ENCODE measurements at regions not wholly inside any gene's neighbourhood (a gene's known extent, or its start where the extent isn't known, plus 50 kb on each side); places are given as distances from the start of the nearest gene placed in this dataset.

DNA sequence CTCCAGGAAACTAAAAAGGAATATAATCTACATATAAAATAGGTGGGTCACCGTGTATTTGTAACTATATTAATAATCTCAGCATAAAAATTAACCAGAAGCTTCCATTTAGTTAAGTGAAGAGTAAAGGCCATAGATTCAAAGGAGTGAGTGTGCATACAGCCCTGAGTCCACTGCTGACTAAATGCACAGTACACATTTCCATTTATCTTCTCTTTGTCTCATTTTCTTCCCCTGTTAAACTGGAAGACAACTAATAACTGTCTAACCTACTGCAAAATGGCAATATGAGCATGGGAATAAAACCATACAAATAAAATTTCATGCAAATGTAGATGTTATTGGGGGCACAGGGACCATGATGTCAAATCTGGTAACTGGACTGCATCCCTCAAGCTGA is 59.9 kb upstream of the DAB2 start:
- no peak for TF ChIP-seq FOXA1 (IDR thresholded peaks at IDR 0.05)
- TF ChIP-seq FOXK2 (IDR thresholded peaks at IDR 0.05), result no peak
- no peak for TF ChIP-seq NFRKB (IDR thresholded peaks at IDR 0.05)
- no peak for TF ChIP-seq BHLHE40 (IDR thresholded peaks at IDR 0.05; ENCODE audit: borderline replicate concordance)
- no peak for TF ChIP-seq FOXM1 (IDR thresholded peaks at IDR 0.05; ENCODE audit: borderline replicate concordance)
- TF ChIP-seq ZNF384 (IDR thresholded peaks at IDR 0.05), result no peak
- TF ChIP-seq HDGF (IDR thresholded peaks at IDR 0.05; ENCODE audit: borderline replicate concordance), result no peak
- TF ChIP-seq SUZ12 (IDR thresholded peaks at IDR 0.05), result no peak
- TF ChIP-seq SP1 (IDR thresholded peaks at IDR 0.05), result no peak
- TF ChIP-seq CTBP1 (IDR thresholded peaks at IDR 0.05; ENCODE audit: borderline replicate concordance), result no peak
